ENCODE measurements at regions not wholly inside any gene's neighbourhood (a gene's known extent, or its start where the extent isn't known, plus 50 kb on each side); places are given as distances from the start of the nearest gene placed in this dataset.

DNA sequence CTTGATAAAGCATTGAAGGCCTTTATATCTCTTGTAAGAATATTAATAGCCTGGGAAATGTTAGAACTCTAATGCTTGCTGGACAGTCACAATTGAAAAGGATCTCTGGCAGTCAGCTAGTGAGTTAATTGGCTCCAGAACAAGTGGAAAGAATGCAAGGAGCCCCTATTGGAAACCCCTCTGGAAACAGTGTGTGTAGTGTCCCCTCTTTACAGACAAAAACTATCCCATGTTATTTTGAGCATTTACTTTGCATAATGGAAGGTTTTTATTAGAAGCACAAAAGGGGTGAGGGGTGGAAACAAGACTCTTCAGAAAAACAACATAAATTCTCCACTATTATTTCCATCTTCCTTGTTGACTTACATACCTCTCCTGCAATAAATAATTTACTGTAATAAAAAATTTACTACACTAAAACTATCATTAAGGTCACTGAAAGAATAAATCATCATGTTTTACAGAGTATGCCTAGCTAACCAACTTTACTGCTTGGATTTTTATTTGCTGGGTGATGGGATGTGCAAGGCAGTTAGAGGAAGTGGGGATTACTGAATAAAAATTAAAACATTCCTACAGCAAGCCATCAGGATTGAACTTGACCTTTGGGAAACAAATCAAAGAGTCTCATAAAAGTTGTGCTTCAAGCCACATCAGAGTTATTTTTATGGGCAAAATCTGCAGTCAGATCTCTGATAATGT is 610.4 kb downstream of the TBC1D4 start:
- Histone ChIP-seq H3K4me3 (replicated peaks in 1 of 3; ENCODE audit: low read depth in 2 of 3, low read length in 3 of 3) (no peak overlapping the region), H3K9ac (ENCODE audit: insufficient read depth, low read length, poor library complexity, severe bottlenecking) (no peak overlapping the region), H3K9me3 (replicated peaks in 1 of 2; ENCODE audit: control insufficient read depth in 1 of 2, insufficient read depth in 1 of 2, low read length in 2 of 2) (peaks cover 8 to 24% of the 10 kb centered on the region in 2 donors), H3K36me3 (replicated peaks in 1 of 2; ENCODE audit: control insufficient read depth in 1 of 2, insufficient read depth in 2 of 2, low read length in 2 of 2) (no peaks in the 10 kb centered on the region), H3K27me3 (ENCODE audit: control insufficient read depth in 2 of 2, insufficient read depth in 2 of 2, low read length in 2 of 2) (no peaks in the 10 kb centered on the region), H3K4me2 (replicated peaks; ENCODE audit: extremely low read depth, low read length, poor library complexity, severe bottlenecking) (no peak overlapping the region), H4K20me1 (ENCODE audit: insufficient read depth, low read length) (no peaks in the 10 kb centered on the region), H2AFZ (ENCODE audit: insufficient read depth, low read depth, low read length, poor library complexity, severe bottlenecking) (no peak overlapping the region), H3K79me2 (ENCODE audit: insufficient read depth, low read length) (no peaks in the 10 kb centered on the region), H3K4me1 (ENCODE audit: control insufficient read depth in 1 of 2, insufficient read depth in 2 of 2, low read length in 2 of 2) (no peaks in the 10 kb centered on the region), H3K27ac (ENCODE audit: low read depth in 1 of 2, low read length in 2 of 2) (no peak overlapping the region)
- H3K4me3 Mint-ChIP-seq, result no peak overlapping the region
- peaks cover 0 to 2% (median 0%) of the 10 kb centered on the region in 3 donors for H3K27me3 Mint-ChIP-seq (ENCODE audit: low read depth in 3 of 3)
- H3K4me1 Mint-ChIP-seq, result no peaks in the 10 kb centered on the region
- TF ChIP-seq, protein P1, sequence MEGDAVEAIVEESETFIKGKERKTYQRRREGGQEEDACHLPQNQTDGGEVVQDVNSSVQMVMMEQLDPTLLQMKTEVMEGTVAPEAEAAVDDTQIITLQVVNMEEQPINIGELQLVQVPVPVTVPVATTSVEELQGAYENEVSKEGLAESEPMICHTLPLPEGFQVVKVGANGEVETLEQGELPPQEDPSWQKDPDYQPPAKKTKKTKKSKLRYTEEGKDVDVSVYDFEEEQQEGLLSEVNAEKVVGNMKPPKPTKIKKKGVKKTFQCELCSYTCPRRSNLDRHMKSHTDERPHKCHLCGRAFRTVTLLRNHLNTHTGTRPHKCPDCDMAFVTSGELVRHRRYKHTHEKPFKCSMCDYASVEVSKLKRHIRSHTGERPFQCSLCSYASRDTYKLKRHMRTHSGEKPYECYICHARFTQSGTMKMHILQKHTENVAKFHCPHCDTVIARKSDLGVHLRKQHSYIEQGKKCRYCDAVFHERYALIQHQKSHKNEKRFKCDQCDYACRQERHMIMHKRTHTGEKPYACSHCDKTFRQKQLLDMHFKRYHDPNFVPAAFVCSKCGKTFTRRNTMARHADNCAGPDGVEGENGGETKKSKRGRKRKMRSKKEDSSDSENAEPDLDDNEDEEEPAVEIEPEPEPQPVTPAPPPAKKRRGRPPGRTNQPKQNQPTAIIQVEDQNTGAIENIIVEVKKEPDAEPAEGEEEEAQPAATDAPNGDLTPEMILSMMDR (IDR thresholded peaks at IDR 0.05), result no peak
- no peak overlapping the region for H3K27ac Mint-ChIP-seq
- intact Hi-C loops (cut with micrococcal nuclease), result no loop called here
- no peak for DNase-seq
- no peaks in the 10 kb centered on the region for H3K36me3 Mint-ChIP-seq
- peaks cover 2 to 15% (median 5%) of the 10 kb centered on the region in 7 donors for H3K9me3 Mint-ChIP-seq

DNA sequence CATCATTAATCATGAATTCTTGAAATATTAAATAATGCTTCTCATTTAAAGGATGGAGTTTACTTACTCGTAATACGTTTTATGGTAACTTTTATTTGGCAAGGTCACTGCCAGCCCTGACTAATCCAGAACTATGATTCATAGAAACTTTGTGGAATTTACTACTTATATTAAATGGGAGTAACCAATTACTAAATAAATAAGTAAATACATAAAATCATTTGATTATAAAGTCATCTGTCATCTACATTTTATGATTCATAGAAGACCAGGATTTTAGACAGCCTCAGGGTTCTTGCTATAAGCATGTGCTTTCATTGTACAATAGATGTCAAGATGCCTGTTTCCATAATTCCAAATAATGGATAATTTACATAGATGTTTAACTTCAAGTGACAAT is 611.1 kb downstream of the TBC1D4 start:
- H3K27me3 ChIP-seq (ENCODE audit: control insufficient read depth in 2 of 2, insufficient read depth in 2 of 2, low read length in 2 of 2), result no peaks in the 10 kb centered on the region
- intact Hi-C loops (cut with micrococcal nuclease), result no loop called here
- no peak overlapping the region for H3K4me3 ChIP-seq (replicated peaks in 1 of 3; ENCODE audit: low read depth in 2 of 3, low read length in 3 of 3)
- peaks cover 0 to under 1% (median 0%) of the 10 kb centered on the region in 3 donors for H3K27me3 Mint-ChIP-seq (ENCODE audit: low read depth in 3 of 3)
- no peak for DNase-seq
- H3K36me3 ChIP-seq (replicated peaks in 1 of 2; ENCODE audit: control insufficient read depth in 1 of 2, insufficient read depth in 2 of 2, low read length in 2 of 2), result no peaks in the 10 kb centered on the region
- H3K4me2 ChIP-seq (replicated peaks; ENCODE audit: extremely low read depth, low read length, poor library complexity, severe bottlenecking), result no peak overlapping the region
- no peaks in the 10 kb centered on the region for H4K20me1 ChIP-seq (ENCODE audit: insufficient read depth, low read length)
- H2AFZ ChIP-seq (ENCODE audit: insufficient read depth, low read depth, low read length, poor library complexity, severe bottlenecking), result no peak overlapping the region
- peaks cover 6 to 19% of the 10 kb centered on the region in 2 donors for H3K9me3 ChIP-seq (replicated peaks in 1 of 2; ENCODE audit: control insufficient read depth in 1 of 2, insufficient read depth in 1 of 2, low read length in 2 of 2)
- peaks cover 2 to 15% (median 5%) of the 10 kb centered on the region in 7 donors for H3K9me3 Mint-ChIP-seq
- TF ChIP-seq, protein P1 (IDR thresholded peaks at IDR 0.05), result no peak
- H3K4me1 Mint-ChIP-seq, result no peaks in the 10 kb centered on the region
- H3K27ac ChIP-seq (ENCODE audit: low read depth in 1 of 2, low read length in 2 of 2), result no peak overlapping the region
- no peak overlapping the region for H3K4me3 Mint-ChIP-seq
- no peaks in the 10 kb centered on the region for H3K36me3 Mint-ChIP-seq
- WGBS (ENCODE audit: insufficient coverage), result no CpG with 5 or more reads among the region's 2 CpGs
- no peak overlapping the region for H3K27ac Mint-ChIP-seq
- no peaks in the 10 kb centered on the region for H3K4me1 ChIP-seq (ENCODE audit: control insufficient read depth in 1 of 2, insufficient read depth in 2 of 2, low read length in 2 of 2)
- no peak overlapping the region for H3K9ac ChIP-seq (ENCODE audit: insufficient read depth, low read length, poor library complexity, severe bottlenecking)
- no peaks in the 10 kb centered on the region for H3K79me2 ChIP-seq (ENCODE audit: insufficient read depth, low read length)

Measured in CD14-positive monocyte (primary cell).